ENCODE measurements at regions not wholly inside any gene's neighbourhood (a gene's known extent, or its start where the extent isn't known, plus 50 kb on each side); places are given as distances from the start of the nearest gene placed in this dataset.
"Not testable (repeated sequence)": the region's sequence is repeated elsewhere in the genome, so short reads cannot be mapped to it uniquely, and the experiment has no call there.

DNA sequence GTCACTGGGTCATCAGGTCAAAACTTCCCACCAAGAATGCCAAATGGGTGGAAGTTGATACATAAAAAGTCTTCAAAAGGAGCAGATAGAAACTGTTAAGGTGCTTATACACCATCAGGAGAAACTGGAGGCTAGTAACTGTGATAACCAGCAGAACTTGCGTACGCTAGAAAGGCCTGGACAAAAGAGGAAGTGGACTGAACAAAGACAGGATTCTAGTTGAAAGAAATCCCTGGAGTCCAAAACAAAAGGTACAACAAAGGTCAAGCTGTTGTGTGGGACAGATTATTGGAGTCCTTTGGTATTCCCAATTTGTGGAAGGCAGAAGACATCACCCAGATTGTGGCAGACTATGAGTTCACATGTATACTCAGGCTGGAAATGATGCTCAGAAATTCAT, 215.8 kb upstream of the PBX1 start:
- DNase-seq = no peak

DNA sequence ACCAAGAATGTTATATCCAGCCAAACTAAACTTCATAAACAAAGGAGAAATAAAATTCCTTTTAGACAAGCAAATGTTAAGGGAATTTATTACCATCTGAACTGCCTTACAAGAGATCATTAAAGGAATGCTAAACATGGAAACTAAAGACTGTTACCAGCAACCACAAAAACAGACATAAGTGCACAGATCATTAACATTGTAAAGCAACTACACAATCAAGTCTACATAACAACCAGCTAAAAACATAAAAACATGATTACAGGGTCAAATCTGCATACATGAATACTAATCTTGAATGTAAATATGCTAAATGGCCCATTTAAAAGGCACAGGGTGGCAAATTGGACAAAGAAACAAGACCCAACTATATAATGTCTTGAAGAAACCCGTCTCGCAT, 211.0 kb upstream of the PBX1 start:
- DNase-seq = no peak

DNA sequence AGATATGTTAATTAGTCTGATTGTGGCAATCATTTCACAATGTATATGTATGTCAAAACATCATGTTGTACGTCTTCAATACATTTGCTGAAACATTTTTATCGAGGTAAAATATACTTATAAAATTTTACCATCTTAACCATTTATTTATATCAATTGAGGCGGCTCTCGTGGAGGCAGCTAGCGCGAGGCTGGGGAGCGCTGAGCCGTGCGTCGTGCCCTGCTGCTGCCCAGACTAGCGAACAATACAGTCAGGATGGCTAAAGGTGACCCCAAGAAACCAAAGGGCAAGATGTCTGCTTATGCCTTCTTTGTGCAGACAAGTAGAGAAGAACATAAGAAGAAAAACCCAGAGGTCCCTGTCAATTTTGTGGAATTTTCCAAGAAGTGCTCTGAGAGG, 202.5 kb upstream of the PBX1 start:
- DNase-seq = no peak

DNA sequence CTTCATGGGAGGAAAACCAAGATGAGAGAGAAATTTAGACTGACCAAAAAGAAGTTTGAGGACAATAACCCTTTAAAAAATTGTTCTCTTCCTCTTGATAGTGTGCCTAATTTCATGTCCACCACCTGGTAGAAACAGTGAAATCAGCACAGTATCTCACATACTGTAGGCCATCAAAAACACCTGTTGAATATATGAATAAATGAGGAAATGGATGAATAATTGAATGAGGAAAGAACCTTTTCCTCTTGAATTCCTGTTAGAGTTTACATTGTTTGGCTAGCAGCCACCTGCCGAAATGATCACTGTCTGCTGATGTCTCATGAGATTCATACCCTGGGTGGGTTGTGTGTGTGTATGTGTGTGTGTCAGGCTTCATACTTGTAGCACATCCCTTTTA, 198.7 kb upstream of the PBX1 start:
- DNase-seq = no peak

DNA sequence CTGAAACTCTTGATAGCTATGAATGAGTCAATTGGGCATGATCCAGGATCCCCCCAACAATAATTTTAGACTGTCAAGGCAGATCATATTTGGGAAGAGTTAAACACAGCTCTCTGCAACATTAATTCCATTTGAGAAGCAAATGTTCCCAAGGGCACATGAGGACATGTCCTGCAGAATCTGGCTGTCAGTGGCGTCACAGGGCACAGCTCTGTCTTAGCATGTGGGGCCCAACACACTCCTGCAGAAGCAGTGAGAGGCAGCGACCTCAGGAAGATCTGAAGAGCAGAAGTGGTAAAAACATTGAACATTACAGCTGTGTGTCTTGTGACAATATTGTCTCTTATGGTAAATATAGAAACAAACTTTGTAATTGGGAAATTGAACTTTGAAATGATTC, 197.1 kb upstream of the PBX1 start:
- no peak for DNase-seq

- no peak for DNase-seq
Measured at GRCh38 chr1:164363980-164364379, 195.0 kb upstream of the PBX1 start.

DNA sequence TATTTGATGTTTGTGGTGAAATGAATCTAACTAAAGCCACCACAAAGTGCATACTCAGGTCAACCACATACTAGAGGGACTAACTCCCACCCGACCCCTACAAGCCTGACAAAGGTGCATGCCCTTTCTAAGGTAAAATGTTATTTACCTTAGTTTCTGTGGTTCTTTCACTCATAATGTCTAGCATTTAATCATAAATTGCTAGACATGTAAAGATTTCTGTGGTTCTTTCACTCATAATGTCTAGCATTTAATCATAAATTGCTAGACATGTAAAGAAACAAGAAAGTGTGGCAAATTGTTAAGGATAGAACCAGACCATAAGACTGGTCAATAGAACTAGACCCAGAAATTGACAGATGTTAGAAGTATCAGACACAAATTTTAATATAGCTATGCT, 193.0 kb upstream of the PBX1 start:
- no peak for DNase-seq

GRCh38 chr1:164369698-164370365, 189.2 kb upstream of the PBX1 start:
- no peak for DNase-seq

GRCh38 chr1:164380893-164381292, 178.1 kb upstream of the PBX1 start:
- DNase-seq = no peak

DNA sequence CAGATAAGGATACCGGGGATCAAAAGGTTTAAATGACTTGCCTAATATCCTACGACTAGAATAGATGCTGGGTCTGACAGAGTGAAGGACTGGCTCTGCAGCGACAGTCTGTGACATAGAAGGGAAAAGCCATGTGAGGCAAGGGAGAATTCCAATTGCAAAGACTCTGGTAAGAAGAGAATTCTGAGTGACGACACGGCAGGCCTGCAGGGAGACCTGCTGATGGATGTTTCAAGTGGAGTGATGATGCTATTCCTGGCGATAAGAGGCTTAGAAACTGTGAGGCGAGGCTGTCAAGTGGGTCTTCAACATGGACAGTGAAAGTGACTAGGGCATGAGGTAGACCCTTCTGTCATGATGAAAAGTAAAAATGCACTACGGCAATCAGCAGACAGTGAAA, 176.6 kb upstream of the PBX1 start:
- no peak for DNase-seq

DNA sequence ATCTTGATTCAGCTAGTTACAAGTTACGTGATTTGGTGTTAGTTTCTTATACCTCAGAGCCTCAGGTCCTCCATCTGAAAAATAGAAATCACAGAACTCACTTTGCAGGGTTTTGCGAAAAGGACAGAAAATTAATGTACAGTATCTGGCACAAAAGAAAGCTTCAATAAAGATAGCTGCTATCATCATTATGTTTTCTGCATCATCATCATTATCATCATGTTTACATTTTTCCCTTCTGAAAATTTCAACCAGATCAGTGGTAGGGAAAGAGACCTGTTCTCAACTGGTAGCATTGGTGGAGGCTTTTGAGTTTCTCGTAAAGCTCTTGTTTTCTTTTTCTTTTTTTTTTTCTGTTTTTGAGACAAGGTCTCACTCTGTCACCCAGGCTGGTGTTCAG, 174.7 kb upstream of the PBX1 start:
- no peak for DNase-seq

GRCh38 chr1:164417016-164417704, 141.8 kb upstream of the PBX1 start:
- DNase-seq = no peak

- DNase-seq = no peak
Measured at GRCh38 chr1:164423136-164423535, 135.8 kb upstream of the PBX1 start.

DNA sequence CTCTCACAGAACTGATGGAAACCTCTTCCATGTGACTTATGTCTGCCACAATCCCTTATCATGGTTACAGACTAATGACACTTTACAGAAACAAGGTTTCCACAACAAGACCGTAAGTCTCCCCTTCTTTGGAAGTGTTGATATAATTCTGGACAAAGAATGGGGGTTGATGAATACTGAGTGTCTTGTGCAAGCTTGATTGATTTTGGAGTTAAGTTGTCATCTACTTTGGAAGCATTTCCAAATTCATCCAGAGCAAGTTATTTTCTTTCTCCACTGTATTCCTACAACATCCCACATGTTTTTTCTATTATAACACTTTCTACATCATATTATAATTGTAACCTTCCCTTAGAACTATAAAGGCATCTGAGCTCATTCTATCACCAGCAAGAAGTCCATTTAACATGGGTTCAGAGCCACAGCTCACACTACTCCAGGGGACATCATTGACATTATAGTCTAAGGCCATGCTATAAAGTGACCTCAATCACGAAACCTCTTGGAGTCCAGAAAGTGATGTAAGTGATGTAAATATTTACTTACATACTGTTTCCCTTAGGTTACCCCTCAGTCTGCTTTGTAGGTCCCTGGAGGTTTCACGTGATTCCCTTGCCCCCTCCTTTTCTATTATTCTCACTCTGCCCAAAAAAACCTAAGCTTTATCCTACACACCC, 125.7 kb upstream of the PBX1 start:
- DNase-seq = no peak

DNA sequence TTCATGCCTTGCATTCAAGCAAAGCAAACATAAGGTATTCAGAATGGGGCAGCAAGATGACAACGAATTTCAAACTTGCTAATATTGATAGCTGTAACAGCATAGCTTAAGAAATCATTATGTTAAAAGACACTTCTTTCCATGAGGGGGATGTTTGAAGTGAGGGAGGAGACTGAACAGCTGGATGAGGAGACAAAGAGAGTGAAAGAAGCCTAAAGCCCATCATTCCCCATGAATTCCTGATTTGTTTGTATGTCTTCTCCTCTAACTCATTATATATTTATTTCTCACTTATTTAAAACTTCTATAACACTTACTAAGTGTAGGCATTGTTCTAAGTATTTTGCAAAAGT, 125.2 kb upstream of the PBX1 start:
- no peak for DNase-seq

GRCh38 chr1:164440232-164440631, 118.8 kb upstream of the PBX1 start:
- DNase-seq = no peak

- DNase-seq = no peak
Measured at GRCh38 chr1:164443166-164443565, 115.8 kb upstream of the PBX1 start.

DNA sequence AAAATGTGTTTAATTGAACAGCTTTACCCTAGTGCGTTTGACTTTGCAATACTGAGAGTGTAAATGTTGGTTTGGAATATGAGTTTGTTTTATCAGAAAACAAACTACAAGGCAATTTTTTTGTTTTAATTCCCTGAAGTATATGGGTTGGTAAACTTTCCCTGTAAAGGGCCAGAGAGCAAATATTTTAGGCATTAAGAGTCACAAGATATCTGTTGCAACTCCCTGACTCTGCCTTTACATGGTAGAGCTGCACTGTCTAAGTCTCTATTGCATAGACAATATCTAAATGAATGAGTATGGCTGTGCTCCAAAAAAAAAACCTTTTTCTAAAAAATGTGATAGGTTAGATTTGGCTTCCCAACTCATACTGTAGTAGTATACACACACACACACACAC, 115.1 kb upstream of the PBX1 start:
- no peak for DNase-seq

DNA sequence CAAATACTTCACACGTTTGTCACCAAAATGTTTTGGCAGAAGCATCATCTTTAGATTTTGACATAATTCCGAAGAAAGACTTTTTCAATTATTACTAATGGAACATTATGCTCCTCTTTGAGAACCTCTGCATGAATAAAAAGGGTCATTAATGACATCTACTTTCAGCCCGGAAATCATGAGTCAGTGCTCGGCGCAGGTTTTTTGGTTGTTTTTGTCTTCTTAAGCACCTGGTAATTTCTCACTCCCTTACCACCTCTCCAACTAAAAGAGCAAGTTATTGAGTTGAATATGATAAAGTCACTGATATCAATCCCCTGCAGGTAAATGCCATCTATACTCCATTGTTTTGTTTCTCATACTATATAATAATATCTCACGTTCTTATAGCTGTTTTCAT, 113.0 kb upstream of the PBX1 start:
- no peak for DNase-seq

GRCh38 chr1:164452549-164452948, 106.4 kb upstream of the PBX1 start:
- no peak for DNase-seq

DNA sequence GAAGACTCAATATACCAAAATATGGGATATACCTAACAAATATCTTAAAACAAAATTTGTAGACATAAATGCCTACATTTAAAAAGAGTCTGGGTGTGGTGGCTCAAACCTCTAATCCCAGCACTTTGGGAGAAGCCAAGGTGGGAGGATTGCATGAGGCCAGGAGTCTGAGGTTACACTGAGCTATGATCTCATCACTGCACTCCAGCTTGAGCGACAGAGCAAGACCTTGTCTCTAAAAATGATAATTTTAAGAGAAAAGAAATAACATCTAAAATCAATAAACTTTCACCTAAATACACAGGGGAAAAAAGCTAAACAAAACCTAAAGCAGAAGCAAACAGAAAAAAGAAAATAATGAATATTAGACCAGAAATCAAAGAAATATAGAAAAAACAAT, 102.7 kb upstream of the PBX1 start:
- DNase-seq = no peak

DNA sequence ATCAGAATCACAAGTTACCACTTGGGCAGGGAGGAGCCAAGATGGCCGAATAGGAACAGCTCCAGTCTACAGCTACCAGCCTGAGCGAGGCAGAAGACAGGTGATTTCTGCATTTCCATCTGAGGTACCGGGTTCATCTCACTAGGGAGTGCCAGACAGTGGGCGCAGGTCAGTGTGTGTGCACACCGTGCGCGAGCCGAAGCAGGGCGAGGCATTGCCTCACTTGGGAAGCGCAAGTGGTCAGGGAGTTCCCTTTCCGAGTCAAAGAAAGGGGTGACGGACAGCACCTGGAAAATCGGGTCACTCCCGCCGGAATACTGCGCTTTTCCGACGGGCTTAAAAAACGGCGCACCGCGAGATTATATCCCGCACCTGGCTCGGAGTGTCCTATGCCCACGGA, 99.8 kb upstream of the PBX1 start:
- not testable (repeated sequence) for DNase-seq

DNA sequence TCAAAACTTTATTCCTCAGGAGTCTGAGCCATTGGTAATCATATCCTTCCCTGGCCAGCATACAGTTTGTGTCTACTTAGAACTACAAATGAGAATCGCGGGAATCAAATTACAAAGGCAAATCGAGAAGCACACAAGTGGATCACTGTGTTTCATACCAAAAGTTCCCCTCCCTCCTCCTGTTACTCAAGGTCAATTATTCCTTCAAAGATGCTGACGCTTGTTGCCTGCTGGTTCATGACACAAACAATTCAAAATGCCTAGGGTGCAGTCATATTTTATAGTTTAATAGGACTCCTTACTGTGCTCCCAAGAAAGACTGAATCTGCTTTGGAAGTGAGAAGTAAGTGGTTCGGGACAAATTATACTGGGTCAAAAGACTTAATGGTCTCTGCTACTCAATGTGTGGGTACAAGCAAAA, 93.0 kb upstream of the PBX1 start:
- no peak for DNase-seq

DNA sequence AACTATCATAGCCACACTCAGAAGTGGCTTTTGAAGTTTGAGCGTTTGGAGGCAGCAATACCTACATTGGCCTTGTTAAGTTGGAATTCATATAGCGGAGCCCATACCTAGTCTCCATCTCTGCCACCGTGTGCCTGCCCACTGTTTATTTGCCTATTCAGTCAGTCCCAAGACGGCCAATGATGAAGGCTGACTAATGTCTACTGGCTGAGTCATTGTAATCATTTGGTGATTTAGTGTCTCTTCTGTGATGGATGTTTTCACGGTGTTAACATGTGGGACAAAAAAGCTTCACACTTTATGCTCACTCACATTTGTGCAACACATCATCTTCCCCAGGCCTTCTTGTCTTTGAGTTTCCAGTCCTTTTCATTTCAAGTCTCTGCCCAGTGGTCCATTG, 92.6 kb upstream of the PBX1 start:
- no peak for DNase-seq

DNA sequence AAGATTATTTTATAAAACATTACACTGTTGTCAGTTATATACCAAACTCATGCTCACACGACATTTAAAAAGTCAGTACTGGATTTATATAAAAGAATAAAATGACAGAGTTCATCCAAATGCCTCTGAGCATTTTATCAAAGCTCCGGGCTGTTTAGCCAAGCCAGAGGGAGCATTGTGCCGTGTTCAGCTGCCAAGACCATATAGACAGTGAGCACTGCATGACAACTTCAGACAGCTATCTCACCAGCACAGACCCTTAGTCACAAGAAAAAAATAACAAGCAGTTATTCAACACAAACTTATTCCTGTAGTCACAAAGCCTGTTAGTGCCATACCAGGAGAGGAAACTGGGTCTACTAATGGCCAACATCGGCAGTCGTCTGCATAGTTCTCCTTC, 88.0 kb upstream of the PBX1 start:
- DNase-seq = no peak
